K562 (cell line): ENCODE measurements at regions not wholly inside any gene's neighbourhood (a gene's known extent, or its start where the extent isn't known, plus 50 kb on each side); places are given as distances from the start of the nearest gene placed in this dataset.

Experiments
- CBFA2T3 ChIP-seq: fragments of 450-650 bp; IDR thresholded peaks from 2 replicates; pipeline ENCODE4 v1.6.1; 2017
- CTCF ChIP-seq, 3 experiments: IDR thresholded peaks in 2 of 3; conservative IDR thresholded peaks in 1 of 3; 2 replicates each; pipeline ENCODE4 v1.5.1; 2011 to 2012; ENCODE audit warnings: low read length in 3 of 3, mild to moderate bottlenecking in 3 of 3, control low read depth in 2 of 3, improper control_type of control experiment in 1 of 3, inconsistent platforms in 1 of 3, low read depth in 1 of 3, mixed read lengths in 1 of 3, moderate library complexity in 1 of 3; ENCODE audit not compliant: insufficient read depth in 2 of 3
- HDAC1 ChIP-seq, 2 experiments: fragments of 450-650 bp; IDR thresholded peaks; 2 replicates each; pipeline ENCODE4 v1.6.1; 2016 to 2017; ENCODE audit warnings: inconsistent platforms in 1 of 2, mild to moderate bottlenecking in 1 of 2, moderate library complexity in 1 of 2
- YY1 ChIP-seq, 3 experiments: IDR thresholded peaks; 2 replicates each; pipeline ENCODE4 v1.6.1; 2011; ENCODE audit warnings: low read length in 2 of 3, mild to moderate bottlenecking in 2 of 3, moderate library complexity in 2 of 3, borderline replicate concordance in 1 of 3, control low read depth in 1 of 3, low read depth in 1 of 3; ENCODE audit not compliant: insufficient read depth in 3 of 3, insufficient replicate concordance in 2 of 3, control insufficient read depth in 1 of 3, insufficient read length in 1 of 3; ENCODE audit errors: extremely low read depth in 1 of 3
- ZNF280B ChIP-seq: fragments of 250-450 bp; sonication (Bioruptor Pico); IDR thresholded peaks from 2 replicates; pipeline ENCODE4 v1.5.1; 2021; ENCODE audit warnings: mild to moderate bottlenecking

GRCh38 chrX:68902706-68903504 lies 74.1 kb downstream of the EFNB1 start:
- TF ChIP-seq CTCF (IDR thresholded peaks at IDR 0.05 in 2 of 3, conservative IDR thresholded peaks at IDR 0.05 in 1 of 3; ENCODE audit: insufficient read depth in 2 of 3, low read depth in 1 of 3, low read length in 3 of 3) (no peak), HDAC1 (IDR thresholded peaks at IDR 0.05) (no peak), ZNF280B (CRISPR knock-in tag) (no peak), CBFA2T3 (no peak), YY1 (IDR thresholded peaks at IDR 0.05; ENCODE audit: borderline replicate concordance in 1 of 3, control insufficient read depth in 1 of 3, extremely low read depth in 1 of 3, insufficient read depth in 3 of 3, insufficient read length in 1 of 3, insufficient replicate concordance in 2 of 3, low read depth in 1 of 3, low read length in 2 of 3) (no peak)
